NT2/D1 (cell line): ENCODE measurements at regions not wholly inside any gene's neighbourhood (a gene's known extent, or its start where the extent isn't known, plus 50 kb on each side); places are given as distances from the start of the nearest gene placed in this dataset.

Experiments
- YY1 ChIP-seq: IDR thresholded peaks from 2 replicates; pipeline ENCODE4 v1.6.1; 2011; ENCODE audit not compliant: insufficient read length, insufficient read depth
- ZNF274 ChIP-seq: IDR thresholded peaks from 2 replicates; pipeline ENCODE4 v1.6.1; 2011; ENCODE audit warnings: mild to moderate bottlenecking, low read depth, low read length

- TF ChIP-seq ZNF274, result no peak
- TF ChIP-seq YY1, result no peak
Measured at GRCh38 chr17:52837492-52837891, 679.0 kb upstream of the CA10 start.
